ENCODE measurements at regions not wholly inside any gene's neighbourhood (a gene's known extent, or its start where the extent isn't known, plus 50 kb on each side); places are given as distances from the start of the nearest gene placed in this dataset.

DNA sequence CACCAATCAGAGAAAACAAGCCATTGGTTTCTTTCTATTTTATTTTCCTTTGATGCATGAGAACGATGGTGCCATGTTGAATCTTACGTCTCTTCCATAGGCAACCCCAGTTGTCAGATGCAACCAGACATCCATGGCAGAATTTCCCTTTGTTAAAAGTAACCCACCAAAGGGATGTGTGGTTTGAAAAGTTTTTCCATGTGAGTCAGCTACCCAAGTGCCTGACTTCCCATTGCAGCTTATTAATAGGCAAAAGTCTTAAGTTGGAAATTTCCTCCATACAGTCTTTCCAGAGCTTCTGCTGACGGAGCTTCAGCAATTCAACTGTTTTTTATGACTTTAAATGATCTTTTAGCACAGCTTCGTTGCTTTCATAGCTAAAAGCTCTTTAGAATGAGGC is 73.8 kb upstream of the FAM216B start:
- H3K4me2 ChIP-seq (ENCODE audit: low read depth, low read length): no peak overlapping the region
- dilution Hi-C loops (cut with HindIII; ENCODE audit: low sequenced_read_pairs, unreplicated experiment): no loop called here
- POLR2A ChIA-PET (ENCODE audit: unreplicated experiment): no interaction called here

More for the DNA sequence above, 73.8 kb upstream of the FAM216B start:
- Histone ChIP-seq H3K79me1 (ENCODE audit: low read depth in 1 of 2, low read length in 2 of 2) (no peaks in the 10 kb centered on the region), H3K23ac (ENCODE audit: low read depth, low read length) (no peak overlapping the region), H3K4me1 (ENCODE audit: control insufficient read depth, insufficient read depth, low read length) (peaks cover 4% of the 10 kb centered on the region), H3K9me1 (ENCODE audit: insufficient read depth, low read length) (no peaks in the 10 kb centered on the region), H3K4ac (ENCODE audit: low read depth, low read length) (no peak overlapping the region), H2BK15ac (ENCODE audit: low read depth, low read length) (no peak overlapping the region), H3K4me3 (ENCODE audit: insufficient read depth, low read depth, low read length) (no peak overlapping the region), H3K14ac (replicated peaks; ENCODE audit: low read depth, low read length) (no peak overlapping the region), H2AFZ (replicated peaks; ENCODE audit: low read length, poor library complexity) (no peak overlapping the region), H2BK120ac (ENCODE audit: low read depth, low read length) (no peak overlapping the region), H3K9ac (ENCODE audit: low read depth, low read length) (no peak overlapping the region), H2BK5ac (ENCODE audit: low read depth, low read length, poor library complexity, severe bottlenecking) (no peak overlapping the region), H3K27me3 (ENCODE audit: control insufficient read depth, insufficient read depth, low read length) (no peaks in the 10 kb centered on the region), H4K8ac (ENCODE audit: low read depth in 2 of 2, low read length in 2 of 2) (no peak overlapping the region; a peak in 1 of 4 replicates), H3K56ac (ENCODE audit: extremely low read depth, insufficient read depth, low read length) (no peak overlapping the region), H4K5ac (ENCODE audit: low read depth, low read length) (no peak overlapping the region), H3K27ac (ENCODE audit: insufficient read depth, low read length) (no peak overlapping the region), H2AK5ac (ENCODE audit: low read depth, low read length) (no peak overlapping the region), H4K91ac (ENCODE audit: insufficient read depth, low read depth, low read length) (no peak overlapping the region), H2AK9ac (replicated peaks; ENCODE audit: low read depth, low read length, poor library complexity) (no peak overlapping the region), H3K9me3 (ENCODE audit: control insufficient read depth, insufficient read depth, low read length) (no peaks in the 10 kb centered on the region), H2BK20ac (ENCODE audit: low read depth, low read length) (no peak overlapping the region), H4K20me1 (ENCODE audit: insufficient read depth, low read length) (no peaks in the 10 kb centered on the region), H3K18ac (ENCODE audit: low read depth, low read length) (no peak overlapping the region), H3K36me3 (ENCODE audit: control insufficient read depth, insufficient read depth, low read length) (no peaks in the 10 kb centered on the region)
- ATAC-seq (ENCODE audit: low read depth) (no peak), DNase-seq (peak; percentile 64)
- BruUV-seq (replicated peaks): no TSS peak
- no CpG with 5 or more reads among the region's 4 CpGs for WGBS, 2 experiments (ENCODE audit: extremely low coverage in 2 of 2, insufficient read length in 1 of 2)
- CTCF ChIA-PET: interaction anchor here (0.9 kb wide), 1 partner anchor 8 kb away, joined by 3 read pairs; no protein-coding TSS in a partner anchor
- intact Hi-C loops (cut with micrococcal nuclease): no loop called here
- no peak for TF ChIP-seq NFE2L2 (IDR thresholded peaks at IDR 0.05; ENCODE audit: low read depth, low read length)
- no peak for TF ChIP-seq SMC3 (IDR thresholded peaks at IDR 0.05; ENCODE audit: low read depth, low read length)
- no peak for TF ChIP-seq RFX5 (IDR thresholded peaks at IDR 0.05; ENCODE audit: low read depth, low read length)
- no peak for TF ChIP-seq CEBPB (IDR thresholded peaks at IDR 0.05; ENCODE audit: low read depth, low read length)
- TF ChIP-seq MXI1 (IDR thresholded peaks at IDR 0.05; ENCODE audit: borderline replicate concordance, low read depth, low read length): no peak
- TF ChIP-seq CHD1 (IDR thresholded peaks at IDR 0.05; ENCODE audit: low read depth, low read length): no peak
- TF ChIP-seq, protein P1, sequence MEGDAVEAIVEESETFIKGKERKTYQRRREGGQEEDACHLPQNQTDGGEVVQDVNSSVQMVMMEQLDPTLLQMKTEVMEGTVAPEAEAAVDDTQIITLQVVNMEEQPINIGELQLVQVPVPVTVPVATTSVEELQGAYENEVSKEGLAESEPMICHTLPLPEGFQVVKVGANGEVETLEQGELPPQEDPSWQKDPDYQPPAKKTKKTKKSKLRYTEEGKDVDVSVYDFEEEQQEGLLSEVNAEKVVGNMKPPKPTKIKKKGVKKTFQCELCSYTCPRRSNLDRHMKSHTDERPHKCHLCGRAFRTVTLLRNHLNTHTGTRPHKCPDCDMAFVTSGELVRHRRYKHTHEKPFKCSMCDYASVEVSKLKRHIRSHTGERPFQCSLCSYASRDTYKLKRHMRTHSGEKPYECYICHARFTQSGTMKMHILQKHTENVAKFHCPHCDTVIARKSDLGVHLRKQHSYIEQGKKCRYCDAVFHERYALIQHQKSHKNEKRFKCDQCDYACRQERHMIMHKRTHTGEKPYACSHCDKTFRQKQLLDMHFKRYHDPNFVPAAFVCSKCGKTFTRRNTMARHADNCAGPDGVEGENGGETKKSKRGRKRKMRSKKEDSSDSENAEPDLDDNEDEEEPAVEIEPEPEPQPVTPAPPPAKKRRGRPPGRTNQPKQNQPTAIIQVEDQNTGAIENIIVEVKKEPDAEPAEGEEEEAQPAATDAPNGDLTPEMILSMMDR (conservative IDR thresholded peaks at IDR 0.05; ENCODE audit: low read depth, low read length): no peak
- TF ChIP-seq RCOR1 (IDR thresholded peaks at IDR 0.05; ENCODE audit: insufficient replicate concordance, low read length): no peak
- TF ChIP-seq MAZ (IDR thresholded peaks at IDR 0.05; ENCODE audit: borderline replicate concordance, low read depth, low read length): no peak
- in situ Hi-C loops (cut with MboI; ENCODE audit: low sequenced_read_pairs): no loop called here

All from IMR-90 (cell line).